Sciatic nerve (tissue), 2 donors: ENCODE measurements at regions not wholly inside any gene's neighbourhood (a gene's known extent, or its start where the extent isn't known, plus 50 kb on each side); places are given as distances from the start of the nearest gene placed in this dataset.
"Not testable (repeated sequence)": the region's sequence is repeated elsewhere in the genome, so short reads cannot be mapped to it uniquely, and the experiment has no call there.

Source experiments
- ATAC-seq: fragments of 200-7000 bp; cut with Tn5 transposase; one replicate; pipeline ENCODE4 v1.9.1; 2020; ENCODE audit warnings: mild to moderate bottlenecking, moderate library complexity
- DNase-seq: peaks from one replicate; pipeline ENCODE4 v3.0.0-alpha.2; 2020; ENCODE audit warnings: low spot score
- intact Hi-C: fragments of 100-400 bp; cut with DNase I; formaldehyde crosslinking; loops from one replicate; pipeline ENCODE4 v1.14.2; 2022
- donor health status: DM: no; HTN: no; CAD: no.
- donor health status: DM: no; HTN: no; CAD: no.

- DNase-seq = no peak
- intact Hi-C loops = no loop called here
- no peak for ATAC-seq
Measured at GRCh38 chr6:95837890-95838289, 177.9 kb upstream of the FUT9 start.

- DNase-seq (no peak), ATAC-seq (no peak)
- intact Hi-C loops = no loop called here
Measured at GRCh38 chr6:95841560-95841959, 174.2 kb upstream of the FUT9 start.

DNA sequence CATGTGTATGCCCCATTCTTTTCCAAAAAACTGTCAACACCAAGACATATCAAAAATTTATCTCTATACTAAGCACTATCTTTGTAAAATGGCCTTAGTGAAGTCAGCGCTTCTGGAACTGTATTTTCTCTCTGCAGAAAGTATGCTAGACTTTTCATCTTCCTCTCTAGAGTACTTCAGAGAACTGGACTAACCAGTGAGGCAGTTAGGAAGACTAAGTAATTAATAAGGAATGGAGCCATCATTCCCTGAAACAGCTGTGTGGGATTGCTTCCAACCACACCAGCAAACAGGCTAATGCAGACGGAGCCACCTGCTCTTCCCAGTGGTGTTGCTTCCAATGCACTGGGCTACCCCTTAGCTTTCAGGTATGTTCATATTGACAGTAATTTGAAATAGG, 169.1 kb upstream of the FUT9 start:
- no peak for DNase-seq
- no peak for ATAC-seq
- intact Hi-C loops = no loop called here

GRCh38 chr6:95847061-95847460, 168.7 kb upstream of the FUT9 start:
- intact Hi-C loops = no loop called here
- no peak for ATAC-seq
- DNase-seq = no peak

DNA sequence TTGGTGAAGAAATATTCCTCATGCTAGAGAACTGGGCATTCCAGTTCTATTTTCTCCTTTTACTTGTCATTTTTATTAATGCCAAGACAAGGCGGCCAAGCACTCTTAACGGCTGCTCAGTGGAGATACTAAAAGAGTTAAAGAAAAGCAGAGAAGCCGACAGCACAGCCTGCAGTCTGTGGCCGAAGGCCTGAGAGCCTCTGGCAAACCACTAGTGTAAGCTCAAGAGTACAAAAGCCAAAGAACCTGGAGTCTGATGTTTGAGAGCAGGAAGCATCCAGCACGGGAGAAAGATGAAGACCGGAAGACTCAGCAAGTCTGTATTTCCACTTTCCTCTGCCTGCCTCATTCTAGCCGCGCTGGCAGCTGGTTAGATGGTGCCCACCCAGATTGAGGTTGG, 167.1 kb upstream of the FUT9 start:
- no peak for ATAC-seq
- DNase-seq = no peak
- intact Hi-C loops = no loop called here

- ATAC-seq (no peak), DNase-seq (no peak)
- intact Hi-C loops = no loop called here
Measured at GRCh38 chr6:95856876-95857364, 158.9 kb upstream of the FUT9 start.

DNA sequence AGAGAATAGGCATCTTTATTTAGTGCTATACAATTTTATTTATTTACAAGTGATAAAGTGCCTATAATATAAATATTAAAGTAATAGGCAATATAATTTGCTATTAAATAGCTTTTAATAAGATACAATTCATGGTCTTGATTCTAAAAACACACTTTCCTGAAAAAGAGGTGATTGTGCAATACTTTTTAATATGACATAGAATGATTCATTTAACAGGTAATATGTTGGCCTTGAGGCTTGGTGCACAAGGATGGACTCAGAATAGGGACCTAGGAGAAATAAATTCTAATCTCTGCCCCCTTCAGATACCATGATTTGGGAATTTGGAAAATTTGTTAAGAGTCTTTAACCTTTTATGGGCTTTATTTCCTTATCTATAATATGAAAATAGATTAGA, 149.9 kb upstream of the FUT9 start:
- intact Hi-C loops = no loop called here
- DNase-seq = no peak
- no peak for ATAC-seq

DNA sequence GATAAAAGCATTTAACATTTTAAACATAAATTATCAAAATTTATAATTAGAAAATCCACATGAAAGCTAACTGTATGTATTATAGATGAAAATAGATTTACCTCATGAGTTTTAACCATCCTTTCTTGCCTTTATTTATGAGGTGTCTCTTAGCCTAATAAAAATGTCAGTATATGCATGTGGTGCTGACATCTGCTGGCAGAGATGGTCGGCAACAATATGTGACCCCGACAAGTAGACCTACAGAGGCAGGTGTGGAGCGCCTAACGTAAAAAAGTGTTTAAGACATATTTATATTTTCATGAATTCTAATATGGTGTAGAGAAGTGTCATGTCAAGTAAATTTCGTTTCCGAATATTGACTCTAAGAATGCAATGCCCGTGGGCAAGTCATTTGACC, 149.0 kb upstream of the FUT9 start:
- no peak for DNase-seq
- no peak for ATAC-seq
- intact Hi-C loops = no loop called here

DNA sequence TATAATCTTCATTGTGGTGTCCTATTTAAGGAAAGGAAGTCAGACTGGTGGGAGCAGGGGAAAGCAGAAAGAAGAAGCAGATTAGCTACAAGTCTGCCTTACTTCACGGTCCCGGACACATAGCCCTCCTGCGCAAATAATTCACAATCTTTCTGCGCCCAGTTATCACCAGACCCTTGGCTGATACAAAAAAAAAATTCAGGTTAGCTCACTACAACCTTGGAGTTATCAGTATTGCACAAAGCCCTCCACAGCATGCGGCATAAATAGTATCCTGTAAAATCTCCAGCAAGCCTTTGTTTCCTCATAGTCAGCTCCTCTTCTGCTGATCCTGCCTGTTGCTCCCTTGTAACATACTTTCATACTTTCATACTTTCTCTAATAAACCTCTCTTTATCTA, 148.6 kb upstream of the FUT9 start:
- ATAC-seq = no peak
- intact Hi-C loops = no loop called here
- DNase-seq = no peak

DNA sequence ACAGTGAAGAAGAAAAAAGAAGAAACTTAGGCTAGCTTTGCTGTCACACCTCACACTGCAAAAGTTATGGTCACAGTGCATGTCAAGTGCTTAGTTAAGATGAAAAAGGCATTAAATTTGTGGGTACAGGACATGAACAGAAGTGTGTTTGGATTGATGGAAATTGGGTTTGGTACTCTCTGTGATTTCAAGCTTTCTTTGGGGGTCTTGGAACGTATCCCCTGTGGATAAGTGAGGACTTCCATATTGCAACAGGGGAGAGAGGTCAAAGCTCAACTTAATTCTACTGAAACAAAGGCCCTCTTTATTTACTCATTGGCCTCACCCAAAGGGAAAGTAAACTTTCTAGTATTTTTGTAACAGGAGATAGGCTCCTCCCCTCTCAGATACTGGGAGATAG, 138.3 kb upstream of the FUT9 start:
- no peak for DNase-seq
- no peak for ATAC-seq
- intact Hi-C loops = no loop called here

DNA sequence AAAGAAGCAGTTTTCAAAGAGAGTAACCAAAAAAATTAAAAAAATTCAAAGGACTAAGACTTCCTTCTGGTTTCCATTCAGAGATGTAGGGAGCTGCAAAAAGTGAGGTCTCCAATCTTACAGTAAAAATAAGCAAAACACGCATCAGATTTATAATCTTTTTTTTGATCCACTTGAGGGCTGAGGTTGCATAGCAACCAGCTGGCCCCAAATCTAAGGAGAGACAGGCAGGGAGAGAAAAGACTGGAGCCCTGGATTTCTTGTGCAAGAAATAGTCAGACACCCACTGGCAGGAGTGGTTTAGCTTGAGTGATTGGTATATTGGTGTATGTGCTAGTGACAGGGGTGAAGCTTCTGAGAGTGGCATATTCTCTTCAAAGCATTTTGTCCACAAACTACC, 135.9 kb upstream of the FUT9 start:
- DNase-seq = no peak
- intact Hi-C loops = no loop called here
- no peak for ATAC-seq

GRCh38 chr6:95882371-95882770, 133.4 kb upstream of the FUT9 start:
- DNase-seq (no peak), ATAC-seq (no peak)
- intact Hi-C loops = no loop called here

- intact Hi-C loops, ATAC-seq, DNase-seq: not testable (repeated sequence)
Measured at GRCh38 chr6:95888711-95889110, 127.1 kb upstream of the FUT9 start.

DNA sequence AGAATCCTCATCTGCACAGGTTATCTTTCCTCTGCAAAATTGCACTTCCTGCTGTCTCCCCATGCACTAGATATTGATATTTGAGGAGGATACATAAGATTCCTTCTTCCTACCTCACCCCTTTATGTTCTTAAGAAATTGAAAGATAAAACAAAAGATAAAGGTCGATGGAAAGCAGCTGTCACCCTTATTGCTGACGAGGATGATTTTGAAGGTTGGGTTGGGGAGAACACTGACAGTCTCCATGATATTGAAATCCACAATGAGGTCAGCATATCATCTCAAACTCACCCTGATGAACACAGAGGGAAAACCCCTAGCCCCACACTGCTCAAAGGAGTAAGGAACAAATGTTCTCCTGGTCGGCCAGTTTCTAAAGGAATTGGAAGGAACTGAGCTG, 110.6 kb upstream of the FUT9 start:
- DNase-seq = no peak
- ATAC-seq = no peak

DNA sequence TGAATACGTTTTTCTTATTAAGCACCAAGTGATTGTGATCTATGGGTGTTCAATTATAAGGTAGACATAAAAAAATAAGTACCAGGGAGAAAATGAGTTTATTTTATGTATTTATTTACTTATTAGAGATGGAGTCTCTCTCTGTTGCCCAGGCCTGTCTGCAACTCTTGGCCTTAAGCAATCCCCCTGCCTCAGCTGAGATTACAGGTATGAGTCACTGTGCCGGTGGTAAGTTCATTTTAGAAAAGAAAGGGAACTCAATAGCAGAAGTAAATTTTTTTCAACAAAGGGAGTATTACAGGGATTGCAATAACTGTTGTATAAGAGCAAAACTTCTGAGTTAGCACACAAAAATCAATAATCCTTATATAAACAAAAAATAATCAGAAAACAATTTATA, 98.7 kb upstream of the FUT9 start:
- intact Hi-C loops = no loop called here
- DNase-seq = no peak
- no peak for ATAC-seq

More for the DNA sequence above, 110.6 kb upstream of the FUT9 start:
- intact Hi-C loops = no loop called here

DNA sequence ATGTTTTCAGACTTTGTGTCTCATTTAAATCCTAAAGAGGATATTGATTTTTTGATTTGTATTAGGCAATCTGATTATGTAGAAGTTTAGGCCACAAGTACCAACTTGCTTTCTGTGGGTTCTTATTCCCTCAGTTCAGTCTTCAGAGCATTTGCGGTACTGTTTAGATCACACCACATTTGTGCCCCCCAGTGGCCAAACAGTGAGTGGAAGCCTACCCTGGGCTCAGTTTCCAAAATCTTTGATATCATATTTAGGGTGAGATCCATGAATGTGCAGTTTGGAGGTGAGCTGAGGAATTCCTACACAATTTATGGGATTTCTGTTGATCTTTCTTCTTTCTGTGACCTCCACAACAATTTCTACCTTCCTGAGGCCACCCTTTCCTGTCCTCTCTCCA, 92.3 kb upstream of the FUT9 start:
- DNase-seq (no peak), ATAC-seq (no peak)
- intact Hi-C loops = no loop called here

DNA sequence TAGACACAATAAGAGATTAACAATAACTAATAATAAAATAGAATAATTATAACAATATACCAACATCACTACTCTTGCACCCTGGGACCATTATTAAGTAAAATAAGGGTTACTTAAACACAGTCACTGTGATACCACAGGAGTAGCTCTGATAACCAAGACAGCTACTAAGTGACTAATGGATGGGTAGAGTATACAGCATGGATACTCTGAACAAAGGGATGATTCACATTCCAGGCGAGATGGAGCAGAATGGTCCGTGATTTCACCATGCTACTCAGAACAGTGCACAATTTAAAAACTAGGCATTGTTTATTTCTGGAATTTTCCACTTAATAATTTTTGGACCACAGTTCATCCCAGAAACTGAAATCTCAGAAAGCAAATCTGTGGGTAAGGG, 80.0 kb upstream of the FUT9 start:
- no peak for DNase-seq
- intact Hi-C loops = loop anchor here (2.0 kb wide), 1 partner anchor 63 kb away; no protein-coding TSS in a partner anchor
- no peak for ATAC-seq

- ATAC-seq = no peak
- intact Hi-C loops = no loop called here
- DNase-seq = no peak
Measured at GRCh38 chr6:95946906-95947305, 68.9 kb upstream of the FUT9 start.

DNA sequence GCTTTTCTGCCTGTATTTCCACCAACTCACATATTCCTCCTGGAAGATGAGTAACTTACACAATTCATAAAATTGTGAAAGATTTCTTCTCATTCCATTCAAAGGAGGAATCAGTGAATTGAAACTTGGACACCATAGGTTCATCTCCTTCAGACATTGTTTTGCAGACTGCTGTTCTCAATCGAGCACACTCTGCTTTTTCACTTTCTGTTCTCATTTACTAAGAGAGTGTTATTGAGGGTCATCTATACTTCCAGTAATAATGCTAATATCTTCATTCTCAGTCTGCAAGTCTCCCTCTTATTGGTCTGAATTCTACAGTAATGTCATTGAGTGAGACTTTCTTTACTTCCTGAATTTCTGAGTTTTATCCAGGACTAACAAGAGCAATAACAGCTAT, 67.5 kb upstream of the FUT9 start:
- DNase-seq (no peak), ATAC-seq (no peak)
- intact Hi-C loops = no loop called here

DNA sequence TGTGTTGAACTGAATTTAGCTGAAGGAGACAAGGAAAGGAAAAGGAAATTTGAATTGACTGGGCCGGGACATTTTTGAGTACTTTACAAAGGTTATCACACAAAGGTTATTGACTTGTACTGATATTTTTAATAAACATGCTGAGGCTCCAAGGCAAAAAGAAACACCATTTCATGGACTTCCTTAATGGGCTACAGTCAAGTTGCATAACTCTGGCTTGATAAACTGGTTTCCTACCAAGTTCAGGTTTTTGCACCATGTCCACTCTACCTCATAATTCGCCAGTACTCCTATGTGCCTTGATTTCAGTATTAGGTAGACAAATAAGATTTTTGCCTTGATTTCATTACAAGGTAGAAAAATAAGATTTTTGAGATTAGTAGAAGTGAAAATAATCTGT, 65.8 kb upstream of the FUT9 start:
- DNase-seq = no peak
- no peak for ATAC-seq
- intact Hi-C loops = no loop called here

DNA sequence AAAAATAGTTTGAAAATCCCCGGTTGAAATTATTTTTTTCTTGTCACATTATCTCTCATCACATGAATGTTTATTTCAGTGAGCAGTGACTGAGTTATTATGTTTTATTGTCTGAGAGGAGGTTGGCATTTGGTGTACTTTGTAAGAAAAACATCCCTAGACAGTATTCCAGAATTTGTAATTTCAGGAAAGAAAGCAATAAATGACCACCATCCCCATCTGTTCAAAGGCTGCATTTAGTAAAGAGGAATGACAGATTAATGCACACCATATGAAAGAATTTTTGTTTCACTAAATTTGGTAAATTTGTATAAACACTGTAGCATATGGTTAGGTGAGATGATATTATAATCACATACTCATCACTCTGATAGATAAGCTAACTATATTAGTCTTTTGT, 57.1 kb upstream of the FUT9 start:
- DNase-seq (no peak), ATAC-seq (no peak)
- intact Hi-C loops = no loop called here

GRCh38 chr6:95959261-95959660, 56.5 kb upstream of the FUT9 start:
- intact Hi-C loops = no loop called here
- ATAC-seq (no peak), DNase-seq (no peak)
